RWPE1 (cell line): ENCODE measurements at regions not wholly inside any gene's neighbourhood (a gene's known extent, or its start where the extent isn't known, plus 50 kb on each side); places are given as distances from the start of the nearest gene placed in this dataset.

ENCODE experiments used
- CTCF ChIA-PET: fragments of 350-600 bp; sonication (Branson Sonifier 250); formaldehyde crosslinking; extraction: SDS; loops from one replicate; lab custom pipeline; 2021; lab: Yijun Ruan, JAX
- POLR2A ChIA-PET: fragments of 400-600 bp; formaldehyde crosslinking; extraction: SDS; loops from one replicate; lab custom pipeline; 2020; ENCODE audit warnings: antibody characterized with exemption; ENCODE audit not compliant: low non-redundant PET; lab: Yijun Ruan, JAX
- DNase-seq: peaks from one replicate; pipeline ENCODE4 v3.0.0; 2012; ENCODE audit warnings: low spot score
- H3K27ac ChIP-seq: fragments of 450-650 bp; 2 replicates; pipeline ENCODE4 v1.5.1; 2017
- CTCF ChIP-seq: fragments of 450-650 bp; conservative IDR thresholded peaks from 2 replicates; pipeline ENCODE4 v1.5.1; 2017; ENCODE audit warnings: low read depth, mild to moderate bottlenecking

DNA sequence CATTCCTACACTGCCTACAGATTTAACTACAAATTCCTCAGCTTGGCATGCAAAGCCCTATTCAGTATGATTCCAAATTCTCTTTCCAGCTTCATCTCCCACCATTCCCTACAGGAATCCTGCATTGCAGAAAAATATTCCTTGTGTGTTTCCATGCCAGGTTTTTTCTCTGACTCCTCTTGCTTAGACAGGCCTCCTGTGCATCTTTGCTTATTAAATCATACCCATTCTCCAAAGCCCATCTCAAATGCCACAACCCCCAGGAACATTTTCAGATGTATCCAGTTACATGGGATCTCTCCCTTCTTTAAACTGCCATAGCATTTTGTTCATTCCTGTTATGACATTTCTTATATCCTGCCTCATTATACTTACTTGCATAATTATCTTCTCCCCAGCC is 106.4 kb upstream of the GRIA3 start:
- POLR2A ChIA-PET, result no interaction called here
- H3K27ac ChIP-seq, result no peak overlapping the region
- CTCF ChIA-PET, result no interaction called here
- DNase-seq, result no peak
- TF ChIP-seq CTCF, result no peak

- CTCF ChIA-PET, result no interaction called here
These were observed 104.0 kb upstream of the GRIA3 start for GRCh38 chrX:123080065-123080464.

DNA sequence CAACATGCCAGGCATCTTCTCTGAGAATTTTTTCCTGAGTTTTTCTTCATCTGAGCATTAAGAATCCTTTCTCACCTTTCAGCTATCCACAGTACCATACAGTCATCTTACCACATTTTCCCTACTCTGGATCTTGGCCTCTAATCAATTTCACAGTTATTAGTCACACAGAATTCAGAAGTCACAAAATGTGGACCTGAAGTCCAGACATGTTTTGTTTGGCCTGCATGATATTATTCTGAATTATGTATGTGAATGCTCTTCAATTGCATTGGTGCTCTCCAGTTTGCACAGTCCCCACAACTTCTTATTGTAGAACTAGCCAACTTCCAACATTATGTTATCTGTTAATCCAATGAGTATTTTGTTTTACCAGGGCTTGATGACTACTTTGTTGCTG is 102.3 kb upstream of the GRIA3 start:
- TF ChIP-seq CTCF, result no peak
- POLR2A ChIA-PET, result no interaction called here
- H3K27ac ChIP-seq, result no peak overlapping the region
- no peak for DNase-seq
- CTCF ChIA-PET, result no interaction called here

More at GRCh38 chrX:123080065-123080464, 104.0 kb upstream of the GRIA3 start:
- no peak for TF ChIP-seq CTCF
- DNase-seq, result no peak
- H3K27ac ChIP-seq, result no peak overlapping the region
- POLR2A ChIA-PET, result no interaction called here

GRCh38 chrX:123083924-123084323 is 100.2 kb upstream of the GRIA3 start:
- no peak for DNase-seq
- TF ChIP-seq CTCF, result no peak
- H3K27ac ChIP-seq, result no peak overlapping the region
- ChIA-PET POLR2A (no interaction called here), CTCF (no interaction called here)

DNA sequence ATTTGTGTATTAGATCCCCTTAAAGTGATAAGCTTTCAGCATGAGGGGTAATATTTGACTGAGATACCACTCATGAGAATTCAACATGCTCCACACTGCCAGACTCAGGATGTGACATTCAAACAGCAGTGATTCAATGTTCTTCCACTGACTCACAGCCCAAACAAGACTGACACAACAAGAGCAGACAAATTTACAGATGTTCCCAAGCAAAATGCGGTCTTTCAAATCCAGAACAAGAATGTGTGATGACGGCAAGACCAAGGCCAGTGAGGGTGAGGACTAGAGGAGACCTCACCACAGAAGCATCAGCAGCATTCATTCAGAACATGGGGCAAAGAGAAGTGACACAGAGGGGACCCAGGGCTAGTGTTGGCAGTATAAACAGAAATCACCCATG is 99.3 kb upstream of the GRIA3 start:
- no peak for DNase-seq
- POLR2A ChIA-PET, result no interaction called here
- CTCF ChIA-PET, result interaction anchor here (0.5 kb wide), 1 partner anchor 16 kb away, joined by 3 read pairs; no protein-coding TSS in a partner anchor
- H3K27ac ChIP-seq, result peak overlapping the region; percentile 38; the same call in 1 of the 2 replicates
- no peak for TF ChIP-seq CTCF

DNA sequence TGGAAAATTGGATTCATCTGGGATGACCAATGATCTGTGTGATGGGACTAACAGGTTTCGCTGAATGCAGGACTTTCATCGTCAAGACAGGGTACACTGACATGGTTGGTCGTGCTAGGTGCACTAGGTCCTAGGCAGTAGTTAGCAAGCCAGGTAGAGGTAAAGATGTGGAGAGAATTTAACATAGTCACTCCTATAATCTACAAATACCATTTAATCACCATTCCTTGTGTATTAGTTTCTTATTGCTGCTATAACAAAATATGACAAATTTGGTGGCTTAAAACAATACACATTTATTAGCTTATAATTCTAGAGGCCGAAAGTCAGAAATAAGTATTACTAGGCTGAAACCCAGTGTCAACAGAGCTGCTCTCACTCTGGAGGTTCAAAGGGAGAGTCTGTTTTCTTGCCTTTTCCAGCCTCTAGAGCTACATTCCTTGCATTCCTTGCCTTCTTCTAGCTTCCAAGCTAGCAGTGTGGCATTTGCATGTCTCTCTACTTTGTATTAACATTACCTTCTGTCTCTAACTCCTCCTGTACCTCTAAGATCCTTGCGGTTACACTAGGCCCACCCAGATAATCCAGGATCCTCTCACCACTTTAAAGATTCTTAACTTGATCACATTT is 98.7 kb upstream of the GRIA3 start:
- POLR2A ChIA-PET, result no interaction called here
- no peak for DNase-seq
- no peak for TF ChIP-seq CTCF
- no peak overlapping the region for H3K27ac ChIP-seq
- CTCF ChIA-PET, result interaction anchor here (0.5 kb wide), 1 partner anchor 16 kb away, joined by 3 read pairs; no protein-coding TSS in a partner anchor
